ENCODE measurements at regions not wholly inside any gene's neighbourhood (a gene's known extent, or its start where the extent isn't known, plus 50 kb on each side); places are given as distances from the start of the nearest gene placed in this dataset.

GRCh38 chr15:47599806-47600205, 117.5 kb upstream of the SEMA6D start:
- no peak for TF ChIP-seq POLR2A (IDR thresholded peaks at IDR 0.05; ENCODE audit: low read depth, low read length)
- no peak for TF ChIP-seq POLR2AphosphoS5 (IDR thresholded peaks at IDR 0.05; ENCODE audit: low read depth, low read length)
- no peak for TF ChIP-seq TAF1 (IDR thresholded peaks at IDR 0.05; ENCODE audit: borderline replicate concordance, low read depth, low read length)

Measured in GM12892 (cell line).